ENCODE measurements at regions not wholly inside any gene's neighbourhood (a gene's known extent, or its start where the extent isn't known, plus 50 kb on each side); places are given as distances from the start of the nearest gene placed in this dataset.
"Not testable (repeated sequence)": the region's sequence is repeated elsewhere in the genome, so short reads cannot be mapped to it uniquely, and the experiment has no call there.

- Mint-ChIP-seq H3K27ac (no peak overlapping the region), H3K27me3 (ENCODE audit: low read depth) (peaks cover under 1% of the 10 kb centered on the region), H3K36me3 (ENCODE audit: insufficient read depth in 2 of 2) (peaks cover 6 to 13% of the 10 kb centered on the region in 2 donors), H3K9me3 (peaks cover 7 to 12% of the 10 kb centered on the region in 2 donors), H3K4me3 (no peak overlapping the region), H3K4me1 (ENCODE audit: low read depth) (no peaks in the 10 kb centered on the region)
- ATAC-seq (replicated peaks in 1 of 2) (no peak), DNase-seq (no peak)
Measured at GRCh38 chr2:120647487-120647886, 88.2 kb upstream of the GLI2 start.

- not testable (repeated sequence) for ATAC-seq (replicated peaks in 1 of 2); DNase-seq; H3K27me3 Mint-ChIP-seq (ENCODE audit: low read depth); H3K4me1 Mint-ChIP-seq (ENCODE audit: low read depth); H3K4me3 Mint-ChIP-seq; H3K27ac Mint-ChIP-seq
- H3K9me3 Mint-ChIP-seq: peaks cover 7 to 12% of the 10 kb centered on the region in 2 donors
- H3K36me3 Mint-ChIP-seq (ENCODE audit: insufficient read depth in 2 of 2): peaks cover 6 to 13% of the 10 kb centered on the region in 2 donors
Measured at GRCh38 chr2:120649381-120649780, 86.3 kb upstream of the GLI2 start.

GRCh38 chr2:120650022-120650644, 85.5 kb upstream of the GLI2 start:
- H3K4me3 Mint-ChIP-seq: no peak overlapping the region
- peaks cover 10% of the 10 kb centered on the region for H3K27me3 Mint-ChIP-seq (ENCODE audit: low read depth)
- H3K9me3 Mint-ChIP-seq: peaks cover 7 to 12% of the 10 kb centered on the region in 2 donors
- H3K4me1 Mint-ChIP-seq (ENCODE audit: low read depth): no peaks in the 10 kb centered on the region
- no peak overlapping the region for H3K27ac Mint-ChIP-seq
- peaks cover 6 to 13% of the 10 kb centered on the region in 2 donors for H3K36me3 Mint-ChIP-seq (ENCODE audit: insufficient read depth in 2 of 2)
- ATAC-seq (replicated peaks in 1 of 2) (no peak), DNase-seq (no peak)

GRCh38 chr2:120651818-120652217, 83.8 kb upstream of the GLI2 start:
- Mint-ChIP-seq H3K9me3 (peaks cover 7 to 12% of the 10 kb centered on the region in 2 donors), H3K4me1 (ENCODE audit: low read depth) (no peaks in the 10 kb centered on the region), H3K36me3 (ENCODE audit: insufficient read depth in 2 of 2) (peaks cover 6 to 13% of the 10 kb centered on the region in 2 donors), H3K27ac (no peak overlapping the region), H3K27me3 (ENCODE audit: low read depth) (peaks cover 14% of the 10 kb centered on the region), H3K4me3 (no peak overlapping the region)
- DNase-seq: no peak
- no peak for ATAC-seq (replicated peaks in 1 of 2)

GRCh38 chr2:120653046-120653445, 82.6 kb upstream of the GLI2 start:
- H3K9me3 Mint-ChIP-seq: peaks cover 7 to 12% of the 10 kb centered on the region in 2 donors
- no peak for ATAC-seq (replicated peaks in 1 of 2)

GRCh38 chr2:120653871-120654270, 81.8 kb upstream of the GLI2 start:
- Mint-ChIP-seq H3K27ac (no peak overlapping the region), H3K4me3 (no peak overlapping the region), H3K27me3 (ENCODE audit: low read depth) (peaks cover 18% of the 10 kb centered on the region), H3K9me3 (peaks cover 7 to 12% of the 10 kb centered on the region in 2 donors), H3K36me3 (ENCODE audit: insufficient read depth in 2 of 2) (peaks cover 6 to 13% of the 10 kb centered on the region in 2 donors), H3K4me1 (ENCODE audit: low read depth) (no peaks in the 10 kb centered on the region)
- DNase-seq (no peak), ATAC-seq (replicated peaks in 1 of 2) (no peak)

More at GRCh38 chr2:120653046-120653445, 82.6 kb upstream of the GLI2 start:
- H3K4me3 Mint-ChIP-seq: no peak overlapping the region
- H3K4me1 Mint-ChIP-seq (ENCODE audit: low read depth): no peaks in the 10 kb centered on the region
- DNase-seq: no peak
- no peak overlapping the region for H3K27ac Mint-ChIP-seq
- H3K36me3 Mint-ChIP-seq (ENCODE audit: insufficient read depth in 2 of 2): peaks cover 6 to 13% of the 10 kb centered on the region in 2 donors
- peaks cover 14% of the 10 kb centered on the region for H3K27me3 Mint-ChIP-seq (ENCODE audit: low read depth)

- no peak overlapping the region for H3K27ac Mint-ChIP-seq
- ATAC-seq (replicated peaks in 1 of 2) (no peak), DNase-seq (no peak)
- H3K4me1 Mint-ChIP-seq (ENCODE audit: low read depth): no peaks in the 10 kb centered on the region
- peaks cover 22% of the 10 kb centered on the region for H3K27me3 Mint-ChIP-seq (ENCODE audit: low read depth)
- H3K4me3 Mint-ChIP-seq: no peak overlapping the region
- H3K9me3 Mint-ChIP-seq: peaks cover 7 to 12% of the 10 kb centered on the region in 2 donors
- H3K36me3 Mint-ChIP-seq (ENCODE audit: insufficient read depth in 2 of 2): peaks cover 4 to 9% of the 10 kb centered on the region in 2 donors
Measured at GRCh38 chr2:120654381-120655134, 81.1 kb upstream of the GLI2 start.

GRCh38 chr2:120656273-120656950, 79.3 kb upstream of the GLI2 start:
- ATAC-seq (replicated peaks in 1 of 2): no peak
- H3K36me3 Mint-ChIP-seq (ENCODE audit: insufficient read depth in 2 of 2): no peaks in the 10 kb centered on the region
- H3K4me3 Mint-ChIP-seq: no peak overlapping the region

GRCh38 chr2:120658042-120658769, 77.5 kb upstream of the GLI2 start:
- no peak overlapping the region for H3K4me3 Mint-ChIP-seq
- H3K4me1 Mint-ChIP-seq (ENCODE audit: low read depth): no peaks in the 10 kb centered on the region
- DNase-seq (no peak), ATAC-seq (replicated peaks in 1 of 2) (no peak)
- H3K36me3 Mint-ChIP-seq (ENCODE audit: insufficient read depth in 2 of 2): no peaks in the 10 kb centered on the region
- H3K27ac Mint-ChIP-seq: no peak overlapping the region
- H3K9me3 Mint-ChIP-seq: no peaks in the 10 kb centered on the region
- H3K27me3 Mint-ChIP-seq (ENCODE audit: low read depth): peaks cover 28% of the 10 kb centered on the region

More at GRCh38 chr2:120656273-120656950, 79.3 kb upstream of the GLI2 start:
- no peak for DNase-seq
- Mint-ChIP-seq H3K27me3 (ENCODE audit: low read depth) (peaks cover 22% of the 10 kb centered on the region), H3K27ac (no peak overlapping the region), H3K9me3 (peaks cover 0 to 2% of the 10 kb centered on the region in 2 donors), H3K4me1 (ENCODE audit: low read depth) (no peaks in the 10 kb centered on the region)

- H3K27me3 Mint-ChIP-seq (ENCODE audit: low read depth): peaks cover 28% of the 10 kb centered on the region
- no peak overlapping the region for H3K27ac Mint-ChIP-seq
- ATAC-seq (replicated peaks in 1 of 2) (no peak), DNase-seq (no peak)
- H3K4me1 Mint-ChIP-seq (ENCODE audit: low read depth): no peaks in the 10 kb centered on the region
- no peak overlapping the region for H3K4me3 Mint-ChIP-seq
- H3K9me3 Mint-ChIP-seq: no peaks in the 10 kb centered on the region
- no peaks in the 10 kb centered on the region for H3K36me3 Mint-ChIP-seq (ENCODE audit: insufficient read depth in 2 of 2)
Measured at GRCh38 chr2:120658770-120659158, 76.9 kb upstream of the GLI2 start.

GRCh38 chr2:120659275-120659977, 76.2 kb upstream of the GLI2 start:
- Mint-ChIP-seq H3K27ac (no peak overlapping the region), H3K9me3 (peaks cover 2% of the 10 kb centered on the region in 2 donors), H3K4me3 (no peak overlapping the region), H3K36me3 (ENCODE audit: insufficient read depth in 2 of 2) (peaks cover 0 to 3% of the 10 kb centered on the region in 2 donors), H3K27me3 (ENCODE audit: low read depth) (peaks cover 28% of the 10 kb centered on the region), H3K4me1 (ENCODE audit: low read depth) (no peaks in the 10 kb centered on the region)
- ATAC-seq (replicated peaks in 1 of 2) (no peak), DNase-seq (no peak)

GRCh38 chr2:120660056-120660694, 75.5 kb upstream of the GLI2 start:
- peaks cover 25% of the 10 kb centered on the region for H3K27me3 Mint-ChIP-seq (ENCODE audit: low read depth)
- no peak overlapping the region for H3K27ac Mint-ChIP-seq
- ATAC-seq (replicated peaks in 1 of 2) (no peak), DNase-seq (no peak)
- peaks cover 4 to 6% of the 10 kb centered on the region in 2 donors for H3K9me3 Mint-ChIP-seq
- H3K4me1 Mint-ChIP-seq (ENCODE audit: low read depth): no peaks in the 10 kb centered on the region
- no peak overlapping the region for H3K4me3 Mint-ChIP-seq
- peaks cover under 1 to 3% of the 10 kb centered on the region in 2 donors for H3K36me3 Mint-ChIP-seq (ENCODE audit: insufficient read depth in 2 of 2)
